Stomach smooth muscle (tissue), 2 donors: ENCODE measurements at regions not wholly inside any gene's neighbourhood (a gene's known extent, or its start where the extent isn't known, plus 50 kb on each side); places are given as distances from the start of the nearest gene placed in this dataset.

Source experiments
- H3K27ac ChIP-seq: one replicate; pipeline ENCODE4 v1.7.0; 2013; ENCODE audit warnings: mild to moderate bottlenecking, low read length, inconsistent platforms
- H3K27me3 ChIP-seq, 2 donors: one replicate each; pipeline ENCODE4 v1.7.0; 2013; ENCODE audit warnings: low read length in 2 of 2; ENCODE audit not compliant: insufficient read depth in 2 of 2, control insufficient read depth in 1 of 2
- H3K36me3 ChIP-seq, 2 donors: one replicate each; pipeline ENCODE4 v1.7.0; 2013; ENCODE audit warnings: low read length in 2 of 2; ENCODE audit not compliant: control insufficient read depth in 2 of 2, insufficient read depth in 2 of 2
- H3K4me1 ChIP-seq: one replicate; pipeline ENCODE4 v1.7.0; 2013; ENCODE audit warnings: low read length; ENCODE audit not compliant: control insufficient read depth, insufficient read depth
- H3K4me3 ChIP-seq, 2 donors: one replicate each; pipeline ENCODE4 v1.7.0; 2013; ENCODE audit warnings: low read length in 2 of 2
- H3K9ac ChIP-seq, 2 donors: one replicate each; pipeline ENCODE4 v1.7.0; 2013; ENCODE audit warnings: low read length in 2 of 2, mild to moderate bottlenecking in 1 of 2
- H3K9me3 ChIP-seq, 2 donors: one replicate each; pipeline ENCODE4 v1.7.0; 2013; ENCODE audit warnings: low read length in 2 of 2; ENCODE audit not compliant: control insufficient read depth in 2 of 2
- donor health status: healthy.
- donor health status: Pancreatic carcinoma.

- H3K27ac ChIP-seq, result no peak overlapping the region
- no peak overlapping the region for H3K4me3 ChIP-seq
- no peak overlapping the region for H3K9ac ChIP-seq
- H3K9me3 ChIP-seq, result no peaks in the 10 kb centered on the region
- no peaks in the 10 kb centered on the region for H3K36me3 ChIP-seq
- H3K4me1 ChIP-seq, result no peaks in the 10 kb centered on the region
- H3K27me3 ChIP-seq, result no peaks in the 10 kb centered on the region
Measured at GRCh38 chr18:46397174-46397573, 259.8 kb downstream of the LOXHD1 start.

GRCh38 chr18:46398005-46398404 lies 259.0 kb downstream of the LOXHD1 start:
- no peaks in the 10 kb centered on the region for H3K4me1 ChIP-seq
- H3K36me3 ChIP-seq, result no peaks in the 10 kb centered on the region
- no peaks in the 10 kb centered on the region for H3K27me3 ChIP-seq
- no peaks in the 10 kb centered on the region for H3K9me3 ChIP-seq
- no peak overlapping the region for H3K9ac ChIP-seq
- H3K4me3 ChIP-seq, result no peak overlapping the region
- no peak overlapping the region for H3K27ac ChIP-seq

GRCh38 chr18:46398625-46399024 lies 258.4 kb downstream of the LOXHD1 start:
- no peak overlapping the region for H3K9ac ChIP-seq
- H3K4me3 ChIP-seq, result no peak overlapping the region
- H3K27ac ChIP-seq, result no peak overlapping the region
- H3K9me3 ChIP-seq, result no peaks in the 10 kb centered on the region
- H3K36me3 ChIP-seq, result no peaks in the 10 kb centered on the region
- H3K4me1 ChIP-seq, result no peaks in the 10 kb centered on the region
- no peaks in the 10 kb centered on the region for H3K27me3 ChIP-seq

GRCh38 chr18:46399303-46399702 lies 257.7 kb downstream of the LOXHD1 start:
- Histone ChIP-seq H3K4me3 (no peak overlapping the region), H3K9me3 (no peaks in the 10 kb centered on the region), H3K9ac (no peak overlapping the region), H3K4me1 (no peaks in the 10 kb centered on the region), H3K36me3 (no peaks in the 10 kb centered on the region), H3K27ac (no peak overlapping the region), H3K27me3 (no peaks in the 10 kb centered on the region)

- no peaks in the 10 kb centered on the region for H3K36me3 ChIP-seq
- H3K9me3 ChIP-seq, result no peaks in the 10 kb centered on the region
- H3K9ac ChIP-seq, result no peak overlapping the region
- H3K27me3 ChIP-seq, result no peaks in the 10 kb centered on the region
- peaks cover 2% of the 10 kb centered on the region for H3K4me1 ChIP-seq
- no peak overlapping the region for H3K4me3 ChIP-seq
- H3K27ac ChIP-seq, result no peak overlapping the region
Measured at GRCh38 chr18:46400449-46400848, 256.6 kb downstream of the LOXHD1 start.

- Histone ChIP-seq H3K4me1 (peaks cover 10% of the 10 kb centered on the region), H3K4me3 (no peak overlapping the region), H3K27ac (no peak overlapping the region), H3K36me3 (no peaks in the 10 kb centered on the region), H3K27me3 (no peaks in the 10 kb centered on the region), H3K9ac (no peak overlapping the region), H3K9me3 (no peaks in the 10 kb centered on the region)
Measured at GRCh38 chr18:46401486-46402070, 255.4 kb downstream of the LOXHD1 start.

- no peaks in the 10 kb centered on the region for H3K36me3 ChIP-seq
- no peaks in the 10 kb centered on the region for H3K9me3 ChIP-seq
- H3K4me1 ChIP-seq, result peaks cover 18% of the 10 kb centered on the region
- no peak overlapping the region for H3K4me3 ChIP-seq
- no peaks in the 10 kb centered on the region for H3K27me3 ChIP-seq
- no peak overlapping the region for H3K9ac ChIP-seq
- H3K27ac ChIP-seq, result no peak overlapping the region
Measured at GRCh38 chr18:46402396-46402795, 254.6 kb downstream of the LOXHD1 start.

- Histone ChIP-seq H3K27ac (no peak overlapping the region), H3K4me3 (no peak overlapping the region)
Measured at GRCh38 chr18:46402945-46403344, 254.1 kb downstream of the LOXHD1 start.

GRCh38 chr18:46405832-46406538 lies 251.0 kb downstream of the LOXHD1 start:
- Histone ChIP-seq H3K27ac (peak overlapping the region; percentile 70), H3K4me3 (no peak overlapping the region)

More at GRCh38 chr18:46402945-46403344, 254.1 kb downstream of the LOXHD1 start:
- H3K4me1 ChIP-seq, result peaks cover 23% of the 10 kb centered on the region
- no peaks in the 10 kb centered on the region for H3K9me3 ChIP-seq
- no peak overlapping the region for H3K9ac ChIP-seq
- H3K36me3 ChIP-seq, result no peaks in the 10 kb centered on the region
- H3K27me3 ChIP-seq, result no peaks in the 10 kb centered on the region

GRCh38 chr18:46406539-46406932 lies 250.5 kb downstream of the LOXHD1 start:
- Histone ChIP-seq H3K36me3 (no peaks in the 10 kb centered on the region), H3K4me3 (no peak overlapping the region), H3K4me1 (peaks cover 51% of the 10 kb centered on the region), H3K9ac (peak overlapping the region in 1 of 2 donors; percentile 2), H3K27me3 (no peaks in the 10 kb centered on the region), H3K9me3 (no peaks in the 10 kb centered on the region), H3K27ac (peak overlapping the region; percentile 70)

More at GRCh38 chr18:46405832-46406538, 251.0 kb downstream of the LOXHD1 start:
- no peak overlapping the region for H3K9ac ChIP-seq
- no peaks in the 10 kb centered on the region for H3K9me3 ChIP-seq
- no peaks in the 10 kb centered on the region for H3K36me3 ChIP-seq
- H3K27me3 ChIP-seq, result no peaks in the 10 kb centered on the region
- peaks cover 47% of the 10 kb centered on the region for H3K4me1 ChIP-seq

GRCh38 chr18:46407486-46408166 lies 249.4 kb downstream of the LOXHD1 start:
- Histone ChIP-seq H3K27ac (peak overlapping the region; percentile 70), H3K4me3 (no peak overlapping the region), H3K36me3 (no peaks in the 10 kb centered on the region), H3K4me1 (peaks cover 62% of the 10 kb centered on the region), H3K9ac (peak overlapping the region in 1 of 2 donors; percentile 32), H3K9me3 (no peaks in the 10 kb centered on the region), H3K27me3 (no peaks in the 10 kb centered on the region)
